ENCODE measurements at regions not wholly inside any gene's neighbourhood (a gene's known extent, or its start where the extent isn't known, plus 50 kb on each side); places are given as distances from the start of the nearest gene placed in this dataset.
"Not testable (repeated sequence)": the region's sequence is repeated elsewhere in the genome, so short reads cannot be mapped to it uniquely, and the experiment has no call there.

DNA sequence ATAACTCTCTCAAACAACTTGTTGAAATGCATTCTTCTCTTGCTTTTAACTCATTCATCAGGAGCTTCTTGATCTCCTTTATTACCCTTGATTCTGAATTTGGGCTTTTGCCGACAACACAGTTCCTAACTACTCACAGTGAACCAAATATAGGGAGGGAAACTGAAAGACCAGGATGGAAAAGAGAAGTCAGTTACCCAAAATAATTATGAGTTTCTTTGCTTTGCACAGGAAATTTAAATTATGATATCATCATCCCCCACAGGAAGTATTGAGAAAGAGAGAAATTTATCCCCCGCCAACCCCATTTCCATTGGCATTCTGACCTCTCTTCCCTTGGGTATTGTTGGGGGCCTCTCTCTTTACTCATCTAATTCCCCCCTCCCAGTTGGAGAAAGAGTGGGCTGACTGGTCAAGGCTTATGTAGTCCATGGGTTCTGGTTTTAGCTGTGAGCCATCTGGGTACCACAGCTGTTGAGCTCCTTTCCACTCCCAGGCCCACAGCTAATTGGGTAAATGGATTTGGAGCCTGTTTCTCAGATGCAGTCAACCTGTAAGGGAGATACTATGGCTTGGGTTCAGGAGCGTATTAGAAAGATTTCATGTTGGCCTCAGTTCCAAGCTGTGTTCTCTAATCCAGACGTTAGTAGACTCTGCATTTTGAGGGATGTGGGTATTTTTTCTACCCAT lies 109.0 kb downstream of the FZD1 start:
- Histone ChIP-seq H3K9me3 (replicated peaks) (no peaks in the 10 kb centered on the region), H3K36me3 (no peaks in the 10 kb centered on the region), H3K27me3 (no peaks in the 10 kb centered on the region), H3K27ac (no peak overlapping the region), H3K4me1 (no peaks in the 10 kb centered on the region), H3K4me3 (no peak overlapping the region)
- no peak for DNase-seq

DNA sequence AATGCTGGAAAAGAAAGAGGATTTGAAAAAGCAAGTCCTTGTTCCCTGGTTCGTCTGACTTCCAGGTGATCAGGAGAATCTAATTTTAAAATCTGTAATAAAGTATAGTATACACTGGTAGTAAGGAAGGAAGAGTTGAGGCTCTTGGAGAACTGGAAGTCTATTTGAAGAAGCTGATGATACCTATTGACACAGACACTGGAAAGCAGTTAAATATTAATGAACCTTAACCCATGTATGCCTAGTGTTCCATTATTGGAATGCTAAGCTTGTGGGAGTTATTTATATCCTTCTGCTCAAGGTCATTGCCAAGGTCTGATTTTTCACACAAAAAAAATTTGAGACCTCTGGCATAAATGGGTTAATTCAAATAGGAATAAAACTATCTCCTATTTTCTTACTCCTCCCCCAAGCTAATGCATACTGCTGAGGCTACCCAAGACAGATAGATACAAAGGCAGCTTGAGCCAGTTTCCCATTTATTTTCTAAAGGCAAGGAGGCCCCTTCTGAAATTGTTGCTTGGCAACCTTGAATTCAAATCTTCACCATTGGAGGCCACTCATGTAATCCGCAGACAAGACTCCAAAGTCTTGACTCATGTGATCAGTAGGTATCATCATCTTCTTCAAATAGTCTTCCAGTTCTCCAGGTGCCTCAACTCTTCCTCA lies 110.2 kb downstream of the FZD1 start:
- H3K36me3 ChIP-seq = no peaks in the 10 kb centered on the region
- H3K9me3 ChIP-seq (replicated peaks) = no peaks in the 10 kb centered on the region
- no peak for DNase-seq
- H3K4me1 ChIP-seq = no peaks in the 10 kb centered on the region
- no peaks in the 10 kb centered on the region for H3K27me3 ChIP-seq
- no peak overlapping the region for H3K27ac ChIP-seq
- no peak overlapping the region for H3K4me3 ChIP-seq

DNA sequence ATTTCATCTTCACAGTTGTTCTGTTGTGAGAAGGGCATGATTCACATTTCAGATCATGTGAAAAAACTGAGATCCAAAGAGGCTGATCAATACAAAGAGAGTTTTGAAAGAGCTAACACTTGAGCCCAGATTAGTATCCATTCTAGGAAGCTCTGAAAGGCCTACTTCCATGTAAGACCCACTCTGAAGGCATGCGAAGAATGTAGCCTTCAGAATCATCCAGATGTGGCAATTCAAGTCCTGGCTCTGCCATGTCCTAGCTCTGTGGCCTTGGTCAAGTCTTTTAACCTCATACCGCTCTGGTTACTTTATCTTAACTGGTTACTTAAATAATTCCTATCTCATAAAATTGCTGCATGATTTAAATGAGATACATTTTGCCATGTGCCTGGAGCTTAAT lies 111.1 kb downstream of the FZD1 start:
- Histone ChIP-seq H3K27me3 (no peaks in the 10 kb centered on the region), H3K4me3 (no peak overlapping the region), H3K4me1 (no peaks in the 10 kb centered on the region), H3K27ac (no peak overlapping the region), H3K9me3 (replicated peaks) (no peaks in the 10 kb centered on the region), H3K36me3 (no peaks in the 10 kb centered on the region)
- no peak for DNase-seq

DNA sequence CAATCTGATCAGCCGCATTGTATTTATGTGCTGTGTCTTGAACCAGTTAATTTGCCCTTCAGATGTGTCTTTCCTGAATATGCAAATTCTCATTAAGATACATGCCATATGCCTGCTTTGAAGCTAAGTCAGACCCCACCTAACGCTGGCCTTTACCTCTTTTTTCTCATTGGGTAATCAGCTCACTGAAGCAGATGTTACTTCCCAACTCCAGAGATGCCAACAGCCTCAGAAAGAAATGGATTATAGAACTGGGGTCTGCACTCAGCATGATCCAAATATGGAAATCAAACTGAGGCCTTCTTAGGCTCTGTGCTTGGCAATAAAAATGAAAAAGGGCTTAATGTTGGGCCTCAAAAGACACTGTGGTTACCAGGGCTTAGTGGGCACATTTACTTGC lies 113.9 kb downstream of the FZD1 start:
- no peak overlapping the region for H3K27ac ChIP-seq
- DNase-seq = no peak
- 0 out of 2 replicates have a peak, but pooled peaks cover 3% of the 10 kb centered on the region for H3K4me1 ChIP-seq
- no peak overlapping the region for H3K4me3 ChIP-seq
- H3K36me3 ChIP-seq = no peaks in the 10 kb centered on the region
- H3K9me3 ChIP-seq (replicated peaks) = no peaks in the 10 kb centered on the region
- H3K27me3 ChIP-seq = no peaks in the 10 kb centered on the region

DNA sequence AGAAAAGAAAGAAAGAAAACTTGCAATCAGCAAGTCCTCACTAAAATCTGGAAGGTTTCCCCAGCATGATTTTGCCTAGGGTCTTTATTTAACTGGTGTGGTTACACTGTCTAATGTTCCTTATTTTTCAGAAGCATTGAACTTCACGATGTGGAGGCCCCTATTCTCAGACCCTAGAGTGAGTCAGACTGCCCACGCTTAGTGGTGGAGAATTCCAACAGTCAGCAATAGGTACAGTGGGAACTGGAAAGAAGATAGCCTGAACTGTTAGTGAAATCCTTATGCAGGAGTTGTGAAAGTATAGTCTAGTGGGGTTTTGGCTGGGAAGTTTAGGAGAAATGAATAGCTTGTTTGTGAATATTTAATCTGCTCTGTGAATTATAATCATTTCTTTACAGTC lies 115.0 kb downstream of the FZD1 start:
- Histone ChIP-seq H3K27ac (no peak overlapping the region), H3K27me3 (no peaks in the 10 kb centered on the region), H3K4me1 (0 out of 2 replicates have a peak, but pooled peaks cover 3% of the 10 kb centered on the region), H3K36me3 (no peaks in the 10 kb centered on the region), H3K4me3 (no peak overlapping the region), H3K9me3 (replicated peaks) (no peaks in the 10 kb centered on the region)
- DNase-seq = no peak

DNA sequence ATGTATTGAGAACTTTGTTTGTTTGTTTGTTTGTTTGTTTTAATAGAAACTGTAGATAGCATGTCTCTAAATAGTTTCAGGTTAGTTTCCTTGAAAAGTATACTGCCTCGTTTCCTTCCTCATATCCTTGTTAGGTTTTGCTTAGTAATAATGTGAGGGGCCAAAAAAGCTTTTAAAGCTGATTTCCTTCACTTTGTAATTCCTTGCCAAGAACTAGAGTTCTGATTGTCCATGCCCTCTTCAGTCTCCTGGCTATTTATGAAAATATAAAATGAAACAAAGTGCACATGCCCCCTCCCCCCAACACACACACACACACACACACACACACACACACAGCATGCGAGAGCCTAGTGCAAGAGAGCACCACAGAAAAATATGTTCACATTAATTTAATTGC lies 115.8 kb downstream of the FZD1 start:
- H3K36me3 ChIP-seq = no peaks in the 10 kb centered on the region
- DNase-seq = no peak
- H3K27me3 ChIP-seq = no peaks in the 10 kb centered on the region
- H3K4me1 ChIP-seq = 0 out of 2 replicates have a peak, but pooled peaks cover 3% of the 10 kb centered on the region
- H3K9me3 ChIP-seq (replicated peaks) = no peaks in the 10 kb centered on the region
- H3K27ac ChIP-seq = no peak overlapping the region
- H3K4me3 ChIP-seq = no peak overlapping the region

DNA sequence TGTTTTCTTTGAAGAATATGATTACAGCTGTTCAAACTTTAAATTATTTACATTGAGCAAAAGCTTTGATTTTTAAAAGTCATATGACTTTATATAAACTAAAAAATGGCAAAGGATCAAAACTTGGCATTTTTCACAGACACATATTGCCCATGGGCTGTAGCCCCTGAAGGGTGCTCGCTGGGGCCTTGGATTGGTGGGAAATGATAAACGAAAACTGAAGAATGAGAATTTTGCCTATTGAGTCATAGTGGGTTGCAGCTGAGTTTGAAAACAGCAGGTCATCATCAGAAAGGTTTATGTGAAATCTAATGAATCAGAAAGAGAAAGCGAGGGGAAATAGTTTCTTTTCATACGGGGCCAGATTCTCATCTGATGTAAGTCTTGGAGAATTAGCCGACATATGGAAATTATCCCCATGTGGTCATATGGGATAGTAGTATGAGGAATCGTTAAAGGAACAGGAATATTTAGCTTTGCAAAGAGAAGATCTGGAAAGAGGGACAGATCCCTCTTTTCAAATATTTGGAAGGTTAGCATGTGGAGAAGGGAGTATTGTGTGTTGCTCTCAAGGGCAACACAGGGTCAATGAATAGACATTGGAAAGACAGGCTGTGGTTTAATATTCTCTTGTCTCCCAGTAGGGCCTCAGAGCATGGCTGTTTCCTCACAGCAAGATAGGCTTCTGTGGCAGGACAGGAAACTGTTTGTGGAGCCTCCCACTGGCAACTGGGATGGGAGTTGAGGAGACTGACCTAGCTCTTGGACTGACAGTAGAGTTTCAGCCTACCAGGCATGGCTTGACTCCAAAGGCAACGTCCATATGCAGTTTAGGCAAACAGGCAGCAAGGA lies 119.0 kb downstream of the FZD1 start:
- H3K27me3 ChIP-seq = no peaks in the 10 kb centered on the region
- 0 out of 2 replicates have a peak, but pooled peaks cover 3% of the 10 kb centered on the region for H3K4me1 ChIP-seq
- DNase-seq = no peak
- H3K9me3 ChIP-seq (replicated peaks) = no peaks in the 10 kb centered on the region; the same call in 1 of the 2 replicates
- H3K36me3 ChIP-seq = no peaks in the 10 kb centered on the region
- no peak overlapping the region for H3K4me3 ChIP-seq
- H3K27ac ChIP-seq = no peak overlapping the region

DNA sequence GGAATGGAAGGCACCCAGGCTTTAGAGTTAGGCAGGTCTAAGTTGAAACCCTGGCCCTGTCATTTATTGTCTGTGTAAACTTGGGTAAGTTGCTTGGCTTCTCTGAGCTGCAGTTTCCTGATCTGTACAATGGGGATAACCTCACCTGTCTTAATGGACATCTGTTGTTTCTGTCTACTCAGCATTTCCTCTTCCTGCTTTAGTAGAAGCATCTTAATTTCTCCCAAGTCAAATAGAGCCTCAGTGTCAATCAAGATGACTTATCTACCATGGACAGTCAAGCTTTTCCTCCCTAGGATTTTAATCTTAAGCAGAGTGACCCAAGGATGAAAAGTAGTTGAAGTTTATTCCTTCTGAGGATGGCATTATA lies 119.7 kb downstream of the FZD1 start:
- no peak for DNase-seq
- Histone ChIP-seq H3K4me1 (0 out of 2 replicates have a peak, but pooled peaks cover 3% of the 10 kb centered on the region), H3K27me3 (no peaks in the 10 kb centered on the region), H3K36me3 (no peaks in the 10 kb centered on the region), H3K4me3 (no peak overlapping the region), H3K27ac (no peak overlapping the region), H3K9me3 (replicated peaks) (no peaks in the 10 kb centered on the region; the same call in 1 of the 2 replicates)

DNA sequence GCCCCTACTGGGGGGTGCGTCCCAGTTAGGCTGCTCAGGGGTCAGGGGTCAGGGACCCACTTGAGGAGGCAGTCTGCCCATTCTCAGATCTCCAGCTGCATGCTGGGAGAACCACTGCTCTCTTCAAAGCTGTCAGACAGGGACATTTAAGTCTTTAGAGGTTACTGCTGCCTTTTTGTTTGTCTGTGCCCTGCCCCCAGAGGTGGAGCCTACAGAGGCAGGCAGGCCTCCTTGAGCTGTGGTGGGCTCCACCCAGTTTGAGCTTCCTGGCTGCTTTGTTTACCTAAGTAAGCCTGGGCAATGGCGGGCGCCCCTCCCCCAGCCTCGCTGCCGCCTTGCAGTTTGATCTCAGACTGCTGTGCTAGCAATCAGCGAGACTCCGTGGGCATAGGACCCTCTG lies 130.5 kb downstream of the FZD1 start:
- not testable (repeated sequence) for DNase-seq; H3K27ac ChIP-seq; H3K27me3 ChIP-seq; H3K4me1 ChIP-seq; H3K9me3 ChIP-seq (replicated peaks); H3K36me3 ChIP-seq
- H3K4me3 ChIP-seq = peak overlapping the region; percentile 29

DNA sequence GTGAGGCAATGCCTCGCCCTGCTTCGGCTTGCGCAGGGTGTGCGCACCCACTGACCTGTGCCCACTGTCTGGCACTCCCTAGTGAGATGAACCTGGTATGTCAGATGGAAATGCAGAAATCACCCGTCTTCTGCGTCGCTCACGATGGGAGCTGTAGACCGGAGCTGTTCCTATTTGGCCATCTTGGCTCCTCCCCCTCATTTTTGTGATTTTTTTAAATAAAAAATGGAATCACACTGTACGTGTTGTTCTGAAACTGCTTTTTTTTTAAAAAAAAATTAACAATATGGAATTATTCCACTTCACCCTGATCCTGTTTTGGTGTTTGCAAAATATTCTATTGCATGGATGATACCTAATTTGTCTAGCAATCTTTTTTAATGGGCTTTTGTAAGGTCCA lies 131.1 kb downstream of the FZD1 start:
- H3K27ac ChIP-seq; DNase-seq; H3K36me3 ChIP-seq; H3K27me3 ChIP-seq; H3K4me1 ChIP-seq; H3K9me3 ChIP-seq (replicated peaks): not testable (repeated sequence)
- peak overlapping the region; percentile 29 for H3K4me3 ChIP-seq

DNA sequence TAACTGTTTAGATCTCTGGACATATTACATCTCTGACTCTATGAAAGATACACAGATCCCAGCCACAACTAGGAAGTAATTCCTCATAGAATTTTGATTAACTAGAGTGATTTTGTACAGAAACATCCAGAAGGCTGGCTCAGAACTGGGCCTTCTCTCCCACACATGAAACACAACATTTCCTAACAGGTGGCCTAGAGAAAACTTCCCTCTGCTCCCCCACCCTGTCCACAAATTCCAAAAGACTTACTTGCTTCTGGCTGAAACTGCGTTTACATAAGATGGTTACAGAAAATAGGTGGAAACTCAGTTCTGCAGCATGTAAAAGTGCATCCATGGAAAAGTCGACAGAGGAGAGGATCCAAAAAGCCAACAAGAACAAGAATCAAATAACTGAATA lies 132.9 kb downstream of the FZD1 start:
- H3K4me3 ChIP-seq = no peak overlapping the region
- no peak overlapping the region for H3K27ac ChIP-seq
- no peaks in the 10 kb centered on the region for H3K4me1 ChIP-seq
- H3K36me3 ChIP-seq = no peaks in the 10 kb centered on the region
- DNase-seq = no peak
- H3K27me3 ChIP-seq = no peaks in the 10 kb centered on the region
- H3K9me3 ChIP-seq (replicated peaks) = no peaks in the 10 kb centered on the region

DNA sequence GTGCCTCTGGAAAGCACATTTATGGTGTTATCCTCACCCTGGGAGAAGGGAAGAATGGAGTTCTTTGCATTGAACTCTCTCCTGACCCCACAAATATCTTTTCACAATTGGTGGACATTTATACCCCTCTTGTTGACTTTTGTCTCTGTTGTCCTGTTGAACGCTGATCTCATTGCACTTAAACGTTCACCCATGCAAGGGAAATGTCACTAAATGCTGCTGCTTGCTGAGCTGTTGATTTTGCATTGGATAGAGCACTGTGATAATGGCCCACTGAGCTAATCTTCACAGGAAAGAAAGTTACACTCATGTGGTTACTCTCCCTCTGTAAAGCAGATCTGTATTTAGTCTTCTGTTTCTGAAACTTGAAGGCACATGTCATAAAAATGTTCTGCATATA lies 133.4 kb downstream of the FZD1 start:
- Histone ChIP-seq H3K27me3 (no peaks in the 10 kb centered on the region), H3K9me3 (replicated peaks) (no peaks in the 10 kb centered on the region), H3K4me3 (no peak overlapping the region), H3K27ac (no peak overlapping the region), H3K36me3 (no peaks in the 10 kb centered on the region), H3K4me1 (no peaks in the 10 kb centered on the region)
- no peak for DNase-seq

DNA sequence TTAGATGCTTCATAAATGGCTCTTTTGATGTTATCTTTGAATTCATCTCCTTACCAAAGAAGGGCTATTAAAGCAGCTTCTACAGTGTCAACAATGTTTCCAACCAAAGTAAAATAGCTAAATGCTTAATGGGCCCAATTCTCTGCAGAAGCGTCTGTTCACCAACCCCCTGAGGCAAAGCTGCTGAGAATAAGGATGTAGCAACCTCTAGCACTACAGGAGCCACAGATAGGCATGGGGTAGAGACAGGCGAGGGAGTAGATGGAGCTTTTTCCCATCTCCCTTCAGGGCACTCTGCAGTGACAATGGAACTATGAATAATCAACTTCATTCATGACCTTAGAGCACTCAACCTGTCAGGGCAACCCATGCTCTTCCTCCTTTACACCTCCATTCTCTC lies 134.1 kb downstream of the FZD1 start:
- Histone ChIP-seq H3K4me1 (no peaks in the 10 kb centered on the region), H3K9me3 (replicated peaks) (no peaks in the 10 kb centered on the region), H3K27ac (no peak overlapping the region), H3K27me3 (no peaks in the 10 kb centered on the region), H3K4me3 (no peak overlapping the region), H3K36me3 (no peaks in the 10 kb centered on the region)
- no peak for DNase-seq

DNA sequence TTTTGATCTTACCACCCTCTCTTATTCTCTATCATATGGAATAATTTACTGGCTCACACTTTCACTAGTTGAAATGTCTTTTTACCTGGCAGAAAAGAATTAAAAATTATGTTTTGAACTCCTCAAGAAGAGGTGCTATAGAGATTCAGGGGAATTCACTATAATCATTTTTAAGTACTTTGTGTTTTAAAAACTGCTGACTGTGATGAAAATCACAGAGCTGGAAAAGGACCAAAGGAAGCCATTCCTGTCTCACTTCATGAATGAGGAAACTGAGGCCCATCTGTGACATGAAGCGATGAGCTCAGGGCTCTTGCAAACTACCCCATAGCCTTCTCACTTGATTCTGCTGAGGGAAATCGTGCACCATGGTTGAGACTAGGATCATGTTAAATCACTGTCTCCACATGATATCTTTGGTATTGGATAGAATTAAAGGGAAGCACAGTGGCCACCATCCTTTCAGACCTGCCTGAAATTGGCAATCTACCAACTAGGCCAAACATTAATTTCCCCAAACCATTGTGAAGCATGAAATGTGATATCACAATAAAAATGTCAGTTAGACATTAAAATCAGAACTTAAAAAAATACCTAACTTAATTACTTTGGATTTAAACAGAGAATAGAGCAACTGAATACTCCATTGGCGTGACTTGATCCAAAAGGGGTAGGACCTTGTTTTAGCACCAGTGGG lies 141.0 kb downstream of the FZD1 start:
- no peak for DNase-seq
- H3K27ac ChIP-seq = no peak overlapping the region
- no peak overlapping the region for H3K4me3 ChIP-seq
- H3K9me3 ChIP-seq (replicated peaks) = no peaks in the 10 kb centered on the region
- H3K27me3 ChIP-seq = no peaks in the 10 kb centered on the region
- no peaks in the 10 kb centered on the region for H3K36me3 ChIP-seq
- H3K4me1 ChIP-seq = no peaks in the 10 kb centered on the region

DNA sequence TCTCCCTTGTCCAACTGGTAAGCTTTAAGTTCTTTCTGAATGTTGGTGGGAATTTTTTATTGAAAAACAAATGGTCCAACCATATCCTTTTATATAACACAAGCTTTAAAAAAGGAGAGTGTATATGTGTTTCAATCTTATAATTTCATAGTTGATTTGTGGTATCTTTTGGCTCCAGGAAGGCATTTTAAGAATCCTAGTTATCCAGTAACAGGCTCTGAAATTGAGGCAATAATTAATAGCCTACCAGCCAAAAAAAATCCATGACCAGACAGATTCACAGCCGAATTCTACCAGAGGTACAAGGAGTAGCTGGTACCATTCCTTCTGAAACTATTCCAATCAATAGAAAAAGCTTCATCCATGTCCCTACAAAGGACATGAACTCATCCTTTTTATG lies 141.6 kb downstream of the FZD1 start:
- not testable (repeated sequence) for H3K9me3 ChIP-seq (replicated peaks); H3K27ac ChIP-seq; DNase-seq

More for the DNA sequence above, 141.6 kb downstream of the FZD1 start:
- not testable (repeated sequence) for H3K4me1 ChIP-seq, H3K36me3 ChIP-seq, H3K4me3 ChIP-seq, H3K27me3 ChIP-seq
